Heart left ventricle (tissue), 13 donors: ENCODE measurements at regions not wholly inside any gene's neighbourhood (a gene's known extent, or its start where the extent isn't known, plus 50 kb on each side); places are given as distances from the start of the nearest gene placed in this dataset.

ENCODE experiments used
- CTCF ChIP-seq, 12 donors: fragments of 200-600 bp; sonication (generic) in 4 of 12; IDR thresholded peaks; one replicate each; pipeline versions ENCODE4 v1.5.0 to v1.8.0; 2018 to 2022; ENCODE audit warnings: antibody characterized with exemption in 12 of 12, mild to moderate bottlenecking in 5 of 12
- POLR2A ChIP-seq, 2 donors: fragments of 450-650 bp; IDR thresholded peaks; one replicate each; pipeline ENCODE4 v1.6.1; 2017; ENCODE audit warnings: antibody characterized with exemption in 2 of 2, mild to moderate bottlenecking in 2 of 2, moderate library complexity in 2 of 2
- donor health status: ischemic (EF 13 %, LVEDD 7.1; RV severe dilation, severe dysfunction).
- donor health status: DM: no; HTN: yes; CAD: no.
- donor health status: DM: no; HTN: no; CAD: no.
- donor health status: ischemic (EF 25% LVEDD 6.9; RV normal size, moderate dysfunction).
- donor health status: ischemic (EF 25% LVEDD 5.7; RV mildly dilated, moderate dysfunction).
- donor health status: ischemic (EF 35%, LVEDD 5.7; RV mildly dilated, moderate dysfunction).
- donor health status: nonischemic (EF 11% LVEDD 7.7; RV severe dilation, severe dysfunction).
- donor health status: DM: yes; HTN: yes; CAD: no.
- donor health status: PGD.
- donor health status: ischemic (EF 29% LVEDD 5.4; RV normal size, mild dysfunction).
- donor health status: nonischemic (EF 23%, LVEDD 6.1; RV moderate dilation, normal function).

- TF ChIP-seq CTCF (IDR thresholded peaks at IDR 0.05) (no peak), POLR2A (IDR thresholded peaks at IDR 0.05) (no peak)
Measured at GRCh38 chr2:192345287-192345686, 150.6 kb upstream of the TMEFF2 start.
